NT2/D1 (cell line): ENCODE measurements at regions not wholly inside any gene's neighbourhood (a gene's known extent, or its start where the extent isn't known, plus 50 kb on each side); places are given as distances from the start of the nearest gene placed in this dataset.

Experiments used
- SUZ12 ChIP-seq: IDR thresholded peaks from 2 replicates; pipeline ENCODE4 v1.6.1; 2011; ENCODE audit not compliant: insufficient read length, insufficient read depth; ENCODE audit errors: extremely low read depth
- YY1 ChIP-seq: IDR thresholded peaks from 2 replicates; pipeline ENCODE4 v1.6.1; 2011; ENCODE audit not compliant: insufficient read length, insufficient read depth
- ZNF274 ChIP-seq: IDR thresholded peaks from 2 replicates; pipeline ENCODE4 v1.6.1; 2011; ENCODE audit warnings: mild to moderate bottlenecking, low read depth, low read length

- TF ChIP-seq SUZ12 (no peak), YY1 (no peak), ZNF274 (no peak)
Observed at GRCh38 chr15:58340176-58340575, 91.6 kb upstream of the LIPC start.
